ENCODE measurements at regions not wholly inside any gene's neighbourhood (a gene's known extent, or its start where the extent isn't known, plus 50 kb on each side); places are given as distances from the start of the nearest gene placed in this dataset.
"Not testable (repeated sequence)": the region's sequence is repeated elsewhere in the genome, so short reads cannot be mapped to it uniquely, and the experiment has no call there.

GRCh38 chr9:19901586-19901985, 112.7 kb upstream of the SLC24A2 start:
- Histone ChIP-seq H3K36me3 (replicated peaks; ENCODE audit: control insufficient read depth, insufficient read depth, low read length) (no peaks in the 10 kb centered on the region), H3K4me3 (ENCODE audit: insufficient read depth, low read depth, low read length) (no peak overlapping the region), H3K27me3 (ENCODE audit: control insufficient read depth, insufficient read depth, low read length) (no peaks in the 10 kb centered on the region)
- DNase-seq = no peak

GRCh38 chr9:19896161-19896560, 107.3 kb upstream of the SLC24A2 start:
- Histone ChIP-seq H3K4me3 (ENCODE audit: insufficient read depth, low read depth, low read length) (no peak overlapping the region), H3K27me3 (ENCODE audit: control insufficient read depth, insufficient read depth, low read length) (no peaks in the 10 kb centered on the region), H3K36me3 (replicated peaks; ENCODE audit: control insufficient read depth, insufficient read depth, low read length) (no peaks in the 10 kb centered on the region)
- DNase-seq = no peak

- DNase-seq; H3K36me3 ChIP-seq (replicated peaks; ENCODE audit: control insufficient read depth, insufficient read depth, low read length); H3K27me3 ChIP-seq (ENCODE audit: control insufficient read depth, insufficient read depth, low read length); H3K4me3 ChIP-seq (ENCODE audit: insufficient read depth, low read depth, low read length): not testable (repeated sequence)
Measured at GRCh38 chr9:19895578-19895977, 106.7 kb upstream of the SLC24A2 start.

GRCh38 chr9:19895006-19895405, 106.2 kb upstream of the SLC24A2 start:
- Histone ChIP-seq H3K36me3 (replicated peaks; ENCODE audit: control insufficient read depth, insufficient read depth, low read length) (no peaks in the 10 kb centered on the region), H3K4me3 (ENCODE audit: insufficient read depth, low read depth, low read length) (no peak overlapping the region), H3K27me3 (ENCODE audit: control insufficient read depth, insufficient read depth, low read length) (no peaks in the 10 kb centered on the region)
- no peak for DNase-seq

- no peaks in the 10 kb centered on the region for H3K36me3 ChIP-seq (replicated peaks; ENCODE audit: control insufficient read depth, insufficient read depth, low read length)
- no peak for DNase-seq
- no peaks in the 10 kb centered on the region for H3K27me3 ChIP-seq (ENCODE audit: control insufficient read depth, insufficient read depth, low read length)
- no peak overlapping the region for H3K4me3 ChIP-seq (ENCODE audit: insufficient read depth, low read depth, low read length)
Measured at GRCh38 chr9:19885608-19886007, 96.8 kb upstream of the SLC24A2 start.

- Histone ChIP-seq H3K4me3 (ENCODE audit: insufficient read depth, low read depth, low read length) (no peak overlapping the region), H3K27me3 (ENCODE audit: control insufficient read depth, insufficient read depth, low read length) (no peaks in the 10 kb centered on the region), H3K36me3 (replicated peaks; ENCODE audit: control insufficient read depth, insufficient read depth, low read length) (no peaks in the 10 kb centered on the region)
- DNase-seq = no peak
Measured at GRCh38 chr9:19879062-19879461, 90.2 kb upstream of the SLC24A2 start.

GRCh38 chr9:19876569-19877316, 87.9 kb upstream of the SLC24A2 start:
- Histone ChIP-seq H3K36me3 (replicated peaks; ENCODE audit: control insufficient read depth, insufficient read depth, low read length) (no peaks in the 10 kb centered on the region), H3K4me3 (ENCODE audit: insufficient read depth, low read depth, low read length) (no peak overlapping the region), H3K27me3 (ENCODE audit: control insufficient read depth, insufficient read depth, low read length) (no peaks in the 10 kb centered on the region)
- DNase-seq = no peak

- H3K4me3 ChIP-seq (ENCODE audit: insufficient read depth, low read depth, low read length) = no peak overlapping the region
- H3K36me3 ChIP-seq (replicated peaks; ENCODE audit: control insufficient read depth, insufficient read depth, low read length) = no peaks in the 10 kb centered on the region
- H3K27me3 ChIP-seq (ENCODE audit: control insufficient read depth, insufficient read depth, low read length) = no peaks in the 10 kb centered on the region
- no peak for DNase-seq
Measured at GRCh38 chr9:19875291-19875920, 86.6 kb upstream of the SLC24A2 start.

GRCh38 chr9:19873188-19873587, 84.4 kb upstream of the SLC24A2 start:
- not testable (repeated sequence) for DNase-seq; H3K4me3 ChIP-seq (ENCODE audit: insufficient read depth, low read depth, low read length); H3K27me3 ChIP-seq (ENCODE audit: control insufficient read depth, insufficient read depth, low read length); H3K36me3 ChIP-seq (replicated peaks; ENCODE audit: control insufficient read depth, insufficient read depth, low read length)

- no peaks in the 10 kb centered on the region for H3K36me3 ChIP-seq (replicated peaks; ENCODE audit: control insufficient read depth, insufficient read depth, low read length)
- no peaks in the 10 kb centered on the region for H3K27me3 ChIP-seq (ENCODE audit: control insufficient read depth, insufficient read depth, low read length)
- no peak for DNase-seq
- no peak overlapping the region for H3K4me3 ChIP-seq (ENCODE audit: insufficient read depth, low read depth, low read length)
Measured at GRCh38 chr9:19870988-19871387, 82.2 kb upstream of the SLC24A2 start.

GRCh38 chr9:19840953-19841352, 52.1 kb upstream of the SLC24A2 start:
- Histone ChIP-seq H3K27me3 (ENCODE audit: control insufficient read depth, insufficient read depth, low read length) (no peaks in the 10 kb centered on the region), H3K36me3 (replicated peaks; ENCODE audit: control insufficient read depth, insufficient read depth, low read length) (no peaks in the 10 kb centered on the region), H3K4me3 (ENCODE audit: insufficient read depth, low read depth, low read length) (no peak overlapping the region)
- no peak for DNase-seq
